CD8-positive, alpha-beta memory T cell (primary cell): ENCODE measurements at regions not wholly inside any gene's neighbourhood (a gene's known extent, or its start where the extent isn't known, plus 50 kb on each side); places are given as distances from the start of the nearest gene placed in this dataset.

Experiments used
- CTCF ChIA-PET: fragments of 350-600 bp; sonication (Branson Sonifier 250); formaldehyde crosslinking; loops from one replicate; lab custom pipeline; 2021; ENCODE audit warnings: antibody characterized with exemption; lab: Charles Lee
- POLR2A ChIA-PET: fragments of 350-600 bp; sonication (Branson Sonifier 250); formaldehyde crosslinking; loops from one replicate; lab custom pipeline; 2021; ENCODE audit warnings: antibody characterized with exemption; lab: Charles Lee
- DNase-seq, 5 donors: peaks; one replicate each; pipeline versions ENCODE4 v3.0.0 to v3.0.0-alpha.2; 2020 to 2022; ENCODE audit warnings: mixed read lengths in 1 of 5
- H3K27ac ChIP-seq: one replicate; pipeline ENCODE4 v1.7.0; 2013; ENCODE audit warnings: low read depth, mild to moderate bottlenecking, low read length, moderate library complexity
- H3K27me3 ChIP-seq: 2 replicates; pipeline ENCODE4 v1.7.0; 2013; ENCODE audit warnings: low read length, mild to moderate bottlenecking; ENCODE audit not compliant: insufficient read depth, poor library complexity, severe bottlenecking
- H3K36me3 ChIP-seq: 2 replicates; pipeline ENCODE4 v1.7.0; 2013; ENCODE audit warnings: mild to moderate bottlenecking, low read length, moderate library complexity; ENCODE audit not compliant: insufficient read depth
- H3K4me1 ChIP-seq: 2 replicates; pipeline ENCODE4 v1.7.0; 2013; ENCODE audit warnings: mild to moderate bottlenecking, low read length, moderate library complexity; ENCODE audit not compliant: insufficient read depth
- H3K4me3 ChIP-seq: 2 replicates; pipeline ENCODE4 v1.7.0; 2013; ENCODE audit warnings: mild to moderate bottlenecking, low read length
- H3K9me3 ChIP-seq: 2 replicates; pipeline ENCODE4 v1.7.0; 2013; ENCODE audit warnings: mild to moderate bottlenecking, low read length
- H3K27ac Mint-ChIP-seq, 8 donors: one replicate each; pipeline ENCODE4 v1.8.0; 2020 to 2021; ENCODE audit warnings: mixed read lengths in 8 of 8, mild to moderate bottlenecking in 6 of 8, inconsistent platforms in 3 of 8, moderate library complexity in 3 of 8
- H3K27me3 Mint-ChIP-seq, 2 donors: one replicate each; pipeline ENCODE4 v1.8.0; 2020 to 2021; ENCODE audit warnings: mixed read lengths in 2 of 2, mild to moderate bottlenecking in 1 of 2, moderate library complexity in 1 of 2
- H3K36me3 Mint-ChIP-seq, 3 donors: one replicate each; pipeline ENCODE4 v1.8.0; 2020 to 2021; ENCODE audit warnings: mixed read lengths in 3 of 3, inconsistent platforms in 1 of 3, mild to moderate bottlenecking in 1 of 3
- H3K4me1 Mint-ChIP-seq, 3 donors: one replicate each; pipeline ENCODE4 v1.8.0; 2020 to 2021; ENCODE audit warnings: mixed read lengths in 3 of 3, inconsistent platforms in 1 of 3, mild to moderate bottlenecking in 1 of 3
- H3K4me3 Mint-ChIP-seq, 7 donors: one replicate each; pipeline ENCODE4 v1.8.0; 2020 to 2021; ENCODE audit warnings: mixed read lengths in 7 of 7, mild to moderate bottlenecking in 6 of 7, moderate library complexity in 4 of 7, inconsistent platforms in 2 of 7
- H3K9me3 Mint-ChIP-seq, 5 donors: one replicate each; pipeline ENCODE4 v1.8.0; 2020 to 2022; ENCODE audit warnings: mixed read lengths in 5 of 5, mild to moderate bottlenecking in 3 of 5, moderate library complexity in 2 of 5, inconsistent platforms in 1 of 5

- POLR2A ChIA-PET: no interaction called here
Measured at GRCh38 chr7:41136551-41136950, 566.3 kb downstream of the INHBA start.

GRCh38 chr7:41135511-41135910 is 567.4 kb downstream of the INHBA start:
- POLR2A ChIA-PET: no interaction called here
- H3K27ac ChIP-seq: no peak overlapping the region
- no peaks in the 10 kb centered on the region for H3K9me3 ChIP-seq
- H3K4me3 Mint-ChIP-seq: no peak overlapping the region
- CTCF ChIA-PET: no interaction called here
- H3K4me1 Mint-ChIP-seq: no peaks in the 10 kb centered on the region
- H3K4me1 ChIP-seq: no peaks in the 10 kb centered on the region
- no peak for DNase-seq
- no peak overlapping the region for H3K27ac Mint-ChIP-seq
- no peaks in the 10 kb centered on the region for H3K27me3 Mint-ChIP-seq
- no peak overlapping the region for H3K4me3 ChIP-seq
- no peaks in the 10 kb centered on the region for H3K36me3 Mint-ChIP-seq
- H3K9me3 Mint-ChIP-seq: peaks cover 0 to 9% (median 4%) of the 10 kb centered on the region in 5 donors
- H3K27me3 ChIP-seq: no peaks in the 10 kb centered on the region
- no peaks in the 10 kb centered on the region for H3K36me3 ChIP-seq

More at GRCh38 chr7:41136551-41136950, 566.3 kb downstream of the INHBA start:
- no peak overlapping the region for H3K27ac Mint-ChIP-seq
- H3K4me1 Mint-ChIP-seq: no peaks in the 10 kb centered on the region
- CTCF ChIA-PET: no interaction called here
- no peaks in the 10 kb centered on the region for H3K36me3 ChIP-seq
- DNase-seq: no peak
- no peaks in the 10 kb centered on the region for H3K4me1 ChIP-seq
- no peaks in the 10 kb centered on the region for H3K9me3 ChIP-seq
- H3K27ac ChIP-seq: no peak overlapping the region
- no peaks in the 10 kb centered on the region for H3K27me3 ChIP-seq
- H3K4me3 Mint-ChIP-seq: no peak overlapping the region
- H3K36me3 Mint-ChIP-seq: no peaks in the 10 kb centered on the region
- H3K4me3 ChIP-seq: no peak overlapping the region
- H3K27me3 Mint-ChIP-seq: no peaks in the 10 kb centered on the region
- peaks cover 0 to 9% (median 4%) of the 10 kb centered on the region in 5 donors for H3K9me3 Mint-ChIP-seq

DNA sequence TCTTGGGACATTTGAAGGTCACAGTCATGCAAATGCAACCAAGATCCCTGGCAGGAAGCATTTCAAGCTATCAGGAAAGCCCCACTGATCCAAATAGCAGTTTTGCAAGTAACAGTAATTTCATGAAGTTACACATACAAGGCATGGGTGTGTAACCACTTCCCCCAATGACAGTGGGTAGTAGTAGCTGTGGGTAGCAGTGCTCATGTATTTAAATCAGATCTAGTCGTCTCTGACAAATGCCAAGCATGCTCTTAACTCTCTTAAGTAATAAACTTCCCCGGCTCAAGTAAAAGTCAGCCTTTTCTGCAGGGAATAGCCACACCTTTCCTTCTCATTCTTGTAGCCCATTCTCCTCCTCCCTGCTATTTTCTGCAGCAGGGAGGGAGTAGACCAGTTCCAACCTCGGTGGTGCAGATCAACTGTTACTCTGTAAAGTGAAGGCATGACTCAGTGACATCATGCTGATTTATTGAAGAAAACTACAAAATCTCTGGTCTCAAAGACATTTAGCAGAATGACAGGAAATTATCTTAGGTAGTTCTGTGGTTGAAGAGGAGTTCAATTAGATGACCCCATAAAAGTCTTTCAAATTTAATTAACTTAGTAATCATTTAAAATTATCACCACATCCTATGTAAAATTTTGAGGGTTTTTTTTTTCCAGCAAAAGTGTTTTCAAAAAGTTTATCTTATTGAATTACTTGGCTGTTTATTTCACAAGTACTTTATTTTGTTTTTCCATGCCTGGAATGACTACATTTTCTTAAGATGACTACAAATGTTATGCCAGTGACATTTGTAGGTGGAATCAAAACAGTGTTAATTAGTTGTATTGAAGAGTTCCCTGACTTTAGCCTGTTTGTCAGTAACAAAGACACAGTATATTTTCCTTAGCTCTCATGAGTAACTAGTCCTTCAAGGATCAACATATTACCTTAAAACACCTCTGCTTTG is 568.3 kb downstream of the INHBA start:
- no peak for DNase-seq
- Histone ChIP-seq H3K27me3 (no peaks in the 10 kb centered on the region), H3K36me3 (no peaks in the 10 kb centered on the region), H3K4me3 (no peak overlapping the region), H3K9me3 (no peaks in the 10 kb centered on the region), H3K4me1 (no peaks in the 10 kb centered on the region), H3K27ac (no peak overlapping the region)
- H3K36me3 Mint-ChIP-seq: no peaks in the 10 kb centered on the region
- ChIA-PET CTCF (no interaction called here), POLR2A (no interaction called here)
- H3K9me3 Mint-ChIP-seq: peaks cover 0 to 9% (median 4%) of the 10 kb centered on the region in 5 donors
- peak overlapping the region in 1 of 8 donors; percentile 73 for H3K27ac Mint-ChIP-seq
- H3K27me3 Mint-ChIP-seq: no peaks in the 10 kb centered on the region
- no peak overlapping the region for H3K4me3 Mint-ChIP-seq
- no peaks in the 10 kb centered on the region for H3K4me1 Mint-ChIP-seq

DNA sequence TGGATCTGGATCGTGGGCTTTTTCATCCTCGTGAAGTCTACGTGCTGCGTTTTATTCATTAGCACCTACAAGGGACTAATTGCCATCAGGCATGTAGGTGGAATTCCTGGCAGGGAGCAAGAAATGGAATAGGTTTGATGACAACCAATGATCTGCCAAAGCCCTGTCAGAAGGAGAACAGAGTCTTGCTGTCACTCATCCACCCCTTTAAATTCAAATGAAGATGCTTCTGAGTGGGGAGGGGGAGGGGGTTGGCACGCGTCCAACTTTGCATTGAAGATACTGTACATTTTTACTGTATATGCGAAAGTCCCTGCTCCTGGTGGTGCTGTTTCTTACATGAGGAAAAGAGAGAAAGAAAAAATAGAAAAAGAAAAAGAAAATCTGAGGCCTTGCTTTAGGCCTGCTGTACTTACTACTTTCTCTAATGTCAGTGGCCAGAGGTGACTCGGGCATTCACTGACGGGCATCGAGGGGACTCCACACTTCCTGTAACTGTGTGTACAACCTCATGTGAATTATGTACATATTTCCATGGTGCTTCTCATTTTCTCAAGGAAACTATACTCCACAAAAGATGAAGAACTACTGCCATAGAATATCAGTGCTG is 569.1 kb downstream of the INHBA start:
- Mint-ChIP-seq H3K4me1 (no peaks in the 10 kb centered on the region), H3K36me3 (no peaks in the 10 kb centered on the region), H3K9me3 (peaks cover 0 to 9% (median 3%) of the 10 kb centered on the region in 5 donors), H3K27me3 (no peaks in the 10 kb centered on the region), H3K27ac (no peak overlapping the region), H3K4me3 (no peak overlapping the region)
- Histone ChIP-seq H3K9me3 (no peaks in the 10 kb centered on the region), H3K4me3 (no peak overlapping the region), H3K27ac (no peak overlapping the region), H3K36me3 (no peaks in the 10 kb centered on the region), H3K27me3 (no peaks in the 10 kb centered on the region), H3K4me1 (no peaks in the 10 kb centered on the region)
- CTCF ChIA-PET: no interaction called here
- no peak for DNase-seq
- POLR2A ChIA-PET: no interaction called here

DNA sequence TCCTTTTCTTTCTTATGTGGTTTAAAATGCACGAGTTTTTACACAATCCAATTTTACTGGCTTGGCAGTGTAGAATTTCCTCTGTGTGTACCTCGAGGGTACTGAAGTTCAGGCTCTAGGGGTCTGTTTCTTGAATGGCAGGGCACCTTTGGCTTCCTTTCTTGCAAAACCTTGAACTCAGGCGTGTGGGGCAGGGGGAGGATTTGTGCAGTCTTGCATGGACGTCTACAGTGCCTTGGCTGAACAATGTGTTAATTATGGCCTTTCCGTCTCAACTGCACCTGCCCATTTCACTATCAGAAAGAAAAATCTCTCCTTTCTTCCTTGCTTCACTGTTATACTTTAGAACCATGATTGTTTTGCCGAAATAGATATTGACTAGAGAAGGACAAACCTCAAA is 570.9 kb downstream of the INHBA start:
- Mint-ChIP-seq H3K4me1 (no peaks in the 10 kb centered on the region), H3K4me3 (no peak overlapping the region), H3K36me3 (no peaks in the 10 kb centered on the region), H3K27me3 (no peaks in the 10 kb centered on the region), H3K9me3 (peaks cover 0 to 5% (median 0%) of the 10 kb centered on the region in 5 donors), H3K27ac (no peak overlapping the region)
- ChIA-PET CTCF (no interaction called here), POLR2A (no interaction called here)
- Histone ChIP-seq H3K36me3 (no peaks in the 10 kb centered on the region), H3K4me1 (no peaks in the 10 kb centered on the region), H3K9me3 (no peaks in the 10 kb centered on the region), H3K27ac (no peak overlapping the region), H3K4me3 (no peak overlapping the region), H3K27me3 (no peaks in the 10 kb centered on the region)
- DNase-seq: no peak

DNA sequence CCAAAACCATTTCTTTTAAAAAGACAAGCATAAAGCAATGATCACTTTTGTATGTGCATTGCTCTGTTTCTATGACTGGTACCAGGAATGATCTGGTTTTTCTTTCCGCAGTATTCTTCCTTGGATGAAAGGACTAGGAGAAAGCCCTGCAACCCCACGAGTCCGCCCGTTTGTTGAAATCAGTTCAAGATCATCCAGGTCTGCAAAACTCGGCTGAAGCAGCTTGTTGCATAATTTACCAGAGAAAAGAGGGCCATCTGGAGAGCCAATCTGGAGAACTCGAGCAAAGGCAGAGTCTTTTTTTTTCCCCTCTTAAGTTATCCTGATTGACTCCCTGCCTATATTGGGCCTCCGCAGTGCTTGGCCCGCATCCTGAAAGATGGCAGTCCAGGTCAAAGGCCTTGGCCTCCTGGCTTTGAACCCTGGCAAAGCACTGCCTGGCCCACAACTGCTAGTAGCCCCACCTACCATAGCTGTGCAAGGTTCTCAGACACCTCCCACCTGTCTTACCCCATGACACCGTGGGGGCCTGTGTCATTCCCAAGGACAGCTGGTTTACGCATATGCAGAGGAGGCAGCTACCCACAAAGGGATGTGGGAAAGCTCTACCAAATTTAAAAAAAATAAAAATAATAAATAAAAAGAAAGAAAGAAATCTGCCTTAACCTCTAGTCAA is 572.2 kb downstream of the INHBA start:
- ChIA-PET CTCF (no interaction called here), POLR2A (no interaction called here)
- no peak for DNase-seq
- H3K9me3 ChIP-seq: no peaks in the 10 kb centered on the region
- no peaks in the 10 kb centered on the region for H3K4me1 Mint-ChIP-seq
- H3K27ac ChIP-seq: no peak overlapping the region
- H3K36me3 Mint-ChIP-seq: no peaks in the 10 kb centered on the region
- no peaks in the 10 kb centered on the region for H3K27me3 Mint-ChIP-seq
- no peak overlapping the region for H3K4me3 Mint-ChIP-seq
- no peak overlapping the region for H3K27ac Mint-ChIP-seq
- no peaks in the 10 kb centered on the region for H3K27me3 ChIP-seq
- H3K4me1 ChIP-seq: no peaks in the 10 kb centered on the region
- H3K9me3 Mint-ChIP-seq: peaks cover 0 to 3% (median 0%) of the 10 kb centered on the region in 5 donors
- no peak overlapping the region for H3K4me3 ChIP-seq
- H3K36me3 ChIP-seq: no peaks in the 10 kb centered on the region

GRCh38 chr7:41130086-41130485 is 572.8 kb downstream of the INHBA start:
- Histone ChIP-seq H3K4me3 (no peak overlapping the region), H3K27ac (no peak overlapping the region), H3K36me3 (no peaks in the 10 kb centered on the region), H3K9me3 (no peaks in the 10 kb centered on the region), H3K27me3 (no peaks in the 10 kb centered on the region), H3K4me1 (no peaks in the 10 kb centered on the region)
- Mint-ChIP-seq H3K36me3 (no peaks in the 10 kb centered on the region), H3K27ac (no peak overlapping the region), H3K4me1 (no peaks in the 10 kb centered on the region), H3K4me3 (no peak overlapping the region), H3K9me3 (peaks cover 0 to 3% (median 0%) of the 10 kb centered on the region in 5 donors), H3K27me3 (no peaks in the 10 kb centered on the region)
- ChIA-PET POLR2A (no interaction called here), CTCF (no interaction called here)
- no peak for DNase-seq

- no peaks in the 10 kb centered on the region for H3K27me3 ChIP-seq
- DNase-seq: no peak
- Mint-ChIP-seq H3K27ac (no peak overlapping the region), H3K4me1 (no peaks in the 10 kb centered on the region), H3K4me3 (no peak overlapping the region), H3K27me3 (no peaks in the 10 kb centered on the region), H3K36me3 (no peaks in the 10 kb centered on the region), H3K9me3 (peaks cover 0 to 6% (median 0%) of the 10 kb centered on the region in 5 donors)
- POLR2A ChIA-PET: no interaction called here
- CTCF ChIA-PET: no interaction called here
- H3K4me1 ChIP-seq: no peaks in the 10 kb centered on the region
- H3K36me3 ChIP-seq: no peaks in the 10 kb centered on the region
- no peak overlapping the region for H3K27ac ChIP-seq
- no peak overlapping the region for H3K4me3 ChIP-seq
- H3K9me3 ChIP-seq: no peaks in the 10 kb centered on the region
Measured at GRCh38 chr7:41125343-41125742, 577.5 kb downstream of the INHBA start.
